ENCODE measurements at regions not wholly inside any gene's neighbourhood (a gene's known extent, or its start where the extent isn't known, plus 50 kb on each side); places are given as distances from the start of the nearest gene placed in this dataset.

DNA sequence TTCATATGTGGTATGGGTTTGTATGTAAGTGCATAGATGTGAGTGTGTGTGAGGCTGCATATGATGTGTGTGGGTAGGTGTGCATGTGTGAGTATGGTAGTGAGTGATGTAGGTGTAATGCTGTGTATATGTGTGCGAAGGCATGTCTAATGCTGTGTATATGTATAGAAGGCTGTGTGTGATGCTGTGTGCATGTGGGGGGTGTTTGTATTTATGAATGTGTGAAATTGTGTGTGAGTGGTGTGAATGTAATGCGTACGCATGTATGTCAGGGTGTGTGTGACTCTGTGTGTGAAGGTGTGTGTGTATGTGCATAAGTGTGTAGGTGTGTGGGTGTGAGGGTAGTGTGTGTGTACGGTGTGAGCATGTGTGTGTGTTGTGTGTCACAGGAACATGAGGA lies 300.0 kb downstream of the OMA1 start:
- TF ChIP-seq TAF9B (IDR thresholded peaks at IDR 0.05; ENCODE audit: partially characterized antibody): no peak
- no peak for TF ChIP-seq XRCC3 (IDR thresholded peaks at IDR 0.05)
- TF ChIP-seq ZNF507 (tag; conservative IDR thresholded peaks at IDR 0.05): no peak
- TF ChIP-seq ZC3H8 (IDR thresholded peaks at IDR 0.05): no peak
- TF ChIP-seq TCF3 (CRISPR knock-in tag; IDR thresholded peaks at IDR 0.05): no peak
- TF ChIP-seq, protein P1, sequence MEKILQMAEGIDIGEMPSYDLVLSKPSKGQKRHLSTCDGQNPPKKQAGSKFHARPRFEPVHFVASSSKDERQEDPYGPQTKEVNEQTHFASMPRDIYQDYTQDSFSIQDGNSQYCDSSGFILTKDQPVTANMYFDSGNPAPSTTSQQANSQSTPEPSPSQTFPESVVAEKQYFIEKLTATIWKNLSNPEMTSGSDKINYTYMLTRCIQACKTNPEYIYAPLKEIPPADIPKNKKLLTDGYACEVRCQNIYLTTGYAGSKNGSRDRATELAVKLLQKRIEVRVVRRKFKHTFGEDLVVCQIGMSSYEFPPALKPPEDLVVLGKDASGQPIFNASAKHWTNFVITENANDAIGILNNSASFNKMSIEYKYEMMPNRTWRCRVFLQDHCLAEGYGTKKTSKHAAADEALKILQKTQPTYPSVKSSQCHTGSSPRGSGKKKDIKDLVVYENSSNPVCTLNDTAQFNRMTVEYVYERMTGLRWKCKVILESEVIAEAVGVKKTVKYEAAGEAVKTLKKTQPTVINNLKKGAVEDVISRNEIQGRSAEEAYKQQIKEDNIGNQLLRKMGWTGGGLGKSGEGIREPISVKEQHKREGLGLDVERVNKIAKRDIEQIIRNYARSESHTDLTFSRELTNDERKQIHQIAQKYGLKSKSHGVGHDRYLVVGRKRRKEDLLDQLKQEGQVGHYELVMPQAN (IDR thresholded peaks at IDR 0.05; ENCODE audit: borderline replicate concordance): no peak
- no peak for TF ChIP-seq ZNF184 (CRISPR knock-in tag; IDR thresholded peaks at IDR 0.05)

More for the DNA sequence above, 300.0 kb downstream of the OMA1 start:
- Histone ChIP-seq H3K79me2 (ENCODE audit: control insufficient read depth, insufficient read depth, low read length) (no peaks in the 10 kb centered on the region), H4K20me1 (replicated peaks; ENCODE audit: control insufficient read depth, insufficient read depth, low read length) (no peaks in the 10 kb centered on the region), H3K4me3 (no peak overlapping the region), H3K27me3 (ENCODE audit: control insufficient read depth in 2 of 2, insufficient read depth in 2 of 2, low read length in 2 of 2) (peaks cover 4 to 23% of the 10 kb centered on the region in 2 experiments; a peak in 3 of 5 replicates), H3K9me1 (ENCODE audit: control insufficient read depth, insufficient read depth, low read length) (no peaks in the 10 kb centered on the region), H3K36me3 (ENCODE audit: control insufficient read depth, insufficient read depth, low read length) (no peaks in the 10 kb centered on the region), H3K9ac (ENCODE audit: insufficient read depth in 1 of 2, low read depth in 2 of 2, low read length in 2 of 2) (no peak overlapping the region), H3K9me3 (replicated peaks; ENCODE audit: control insufficient read depth, insufficient read depth, low read depth, low read length) (no peaks in the 10 kb centered on the region), H3K4me2 (ENCODE audit: insufficient read depth, low read length) (no peak overlapping the region), H2AFZ (ENCODE audit: low read depth, low read length) (no peak overlapping the region), H3K27ac (ENCODE audit: extremely low read depth, low read depth, low read length) (no peak overlapping the region), H3K4me1 (replicated peaks in 1 of 2; ENCODE audit: control insufficient read depth in 2 of 2, insufficient read depth in 2 of 2, low read length in 2 of 2) (peaks cover 0 to 4% of the 10 kb centered on the region in 2 experiments; a peak in 1 of 5 replicates)
- intact Hi-C loops (cut with micrococcal nuclease): loop anchor here (10.0 kb wide), 1 partner anchor 148 kb away; no protein-coding TSS in a partner anchor
- CTCF ChIA-PET (ENCODE audit: low intra/inter-chr PET ratio): no interaction called here
- ATAC-seq: no peak
- in situ Hi-C loops (cut with MboI): no loop called here
- BruUV-seq (replicated peaks): no TSS peak
- POLR2A ChIA-PET: no interaction called here
- FAIRE-seq: no peak
- WGBS (ENCODE audit: insufficient coverage, low coverage, missing lambda C conversion rate): 20% methylated on average over 4 of the region's 4 CpGs
- no peak for DNase-seq (ENCODE audit: extremely low read depth in 1 of 4, low spot score in 3 of 4)

All from K562 (cell line).